ENCODE measurements at regions not wholly inside any gene's neighbourhood (a gene's known extent, or its start where the extent isn't known, plus 50 kb on each side); places are given as distances from the start of the nearest gene placed in this dataset.
"Not testable (repeated sequence)": the region's sequence is repeated elsewhere in the genome, so short reads cannot be mapped to it uniquely, and the experiment has no call there.

DNA sequence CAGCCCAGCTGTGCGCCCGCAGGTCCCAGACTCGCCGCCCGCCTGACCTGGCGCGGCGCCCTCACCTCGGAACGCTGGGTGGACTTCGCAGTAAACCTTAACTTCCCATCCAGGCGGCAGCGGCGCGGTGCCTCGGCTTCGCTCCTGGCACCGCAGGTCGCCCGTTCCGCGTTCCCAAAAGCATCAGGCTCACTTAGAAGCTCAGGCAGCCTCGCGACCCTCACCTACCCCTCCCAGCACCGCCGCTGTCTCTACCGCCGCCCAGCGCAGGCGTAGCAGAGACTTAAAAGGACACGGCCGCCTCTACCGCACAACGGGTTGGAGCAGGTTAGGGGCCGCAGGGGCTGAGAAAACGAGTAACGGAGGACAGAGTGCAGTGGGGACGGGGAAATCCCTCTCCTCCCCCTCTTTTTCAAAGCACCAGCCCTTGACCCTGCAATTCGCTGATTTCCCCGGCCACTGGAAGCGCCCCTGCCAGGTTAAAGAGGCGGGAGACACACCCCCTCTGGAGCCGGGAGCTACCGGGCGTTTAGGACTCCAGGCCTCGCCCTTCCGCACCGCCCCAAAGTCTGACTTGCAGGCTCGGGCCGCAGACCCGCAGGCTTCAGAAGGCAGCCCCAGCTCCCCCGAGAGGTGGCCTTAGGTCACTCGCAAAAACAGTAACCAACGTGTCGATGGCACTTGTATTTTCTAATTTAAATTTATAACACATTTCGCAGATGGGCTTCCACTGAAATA, 328.5 kb downstream of the FAM72C start:
- no peak for FAIRE-seq
- no peak for DNase-seq (ENCODE audit: low spot score)

DNA sequence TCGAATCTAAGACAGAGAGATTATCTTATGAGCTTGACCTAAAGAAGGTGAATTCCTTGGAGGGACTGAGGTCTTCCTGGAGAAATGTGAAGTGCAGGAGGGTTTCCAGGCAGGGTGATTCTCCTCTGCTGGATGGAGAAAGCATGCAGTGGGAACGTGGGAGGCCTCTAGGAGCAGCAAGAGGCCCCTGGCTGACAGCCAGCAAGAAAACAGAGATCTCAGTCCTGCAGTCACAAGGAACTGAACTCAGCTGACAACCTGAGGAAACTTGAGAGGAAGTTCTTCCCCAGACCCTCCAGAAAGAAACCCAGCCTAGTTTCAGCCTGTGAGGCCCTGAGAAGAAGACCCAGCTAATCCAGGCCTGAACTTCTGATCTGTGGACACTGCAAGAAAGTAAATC, 345.9 kb downstream of the FAM72C start:
- no peak for FAIRE-seq

GRCh38 chr1:143619851-143620250, 351.9 kb downstream of the FAM72C start:
- no peak for DNase-seq (ENCODE audit: low spot score)
- no peak for FAIRE-seq

More for the DNA sequence above, 345.9 kb downstream of the FAM72C start:
- no peak for DNase-seq (ENCODE audit: low spot score)

- no peak for DNase-seq (ENCODE audit: low spot score)
- no peak for FAIRE-seq
Measured at GRCh38 chr1:143611159-143611558, 360.6 kb downstream of the FAM72C start.

DNA sequence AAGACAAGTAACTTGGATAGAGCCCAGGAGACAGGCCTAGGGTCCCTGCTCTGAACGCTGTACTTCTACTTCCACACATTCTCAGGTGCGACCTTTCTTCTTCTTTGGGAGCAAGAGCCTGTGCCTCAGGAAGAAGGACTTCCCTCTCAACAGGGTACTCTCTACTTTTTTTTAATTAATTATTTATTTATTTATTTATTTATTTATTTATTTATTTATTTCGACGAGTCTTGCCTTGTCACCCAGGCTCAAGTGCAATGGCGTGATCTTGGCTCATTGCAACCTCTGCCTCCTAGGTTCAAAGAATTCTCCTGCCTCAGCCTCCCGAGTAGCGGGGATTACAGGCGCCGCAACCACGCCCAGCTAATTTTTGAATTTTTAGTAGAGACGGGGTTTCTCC, 361.6 kb downstream of the FAM72C start:
- FAIRE-seq, result no peak
- DNase-seq (ENCODE audit: low spot score), result no peak

DNA sequence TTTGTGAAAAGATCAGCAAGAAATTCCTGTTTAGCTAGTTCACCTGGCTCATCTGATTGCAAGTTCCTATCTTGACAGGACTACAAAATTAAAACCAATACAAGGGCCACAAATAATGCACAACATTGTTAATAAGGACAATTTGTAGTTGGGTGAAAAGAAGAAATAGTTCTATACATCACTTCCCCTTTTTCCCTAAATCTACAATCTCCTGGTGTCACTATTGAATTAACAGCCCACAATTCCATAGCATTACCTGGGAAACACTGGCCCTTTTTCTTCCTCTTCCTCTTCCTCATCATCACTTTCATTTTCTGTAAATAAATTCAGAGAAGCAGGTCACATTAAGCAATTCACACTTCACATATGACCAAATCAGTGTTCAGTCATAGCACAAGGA, 366.9 kb downstream of the FAM72C start:
- FAIRE-seq (no peak), DNase-seq (ENCODE audit: low spot score) (no peak)

GRCh38 chr1:143584508-143584907, 387.3 kb downstream of the FAM72C start:
- DNase-seq (ENCODE audit: low spot score) (no peak), FAIRE-seq (no peak)

GRCh38 chr1:143574891-143575520, 396.8 kb downstream of the FAM72C start:
- no peak for DNase-seq (ENCODE audit: low spot score)
- FAIRE-seq, result no peak

DNA sequence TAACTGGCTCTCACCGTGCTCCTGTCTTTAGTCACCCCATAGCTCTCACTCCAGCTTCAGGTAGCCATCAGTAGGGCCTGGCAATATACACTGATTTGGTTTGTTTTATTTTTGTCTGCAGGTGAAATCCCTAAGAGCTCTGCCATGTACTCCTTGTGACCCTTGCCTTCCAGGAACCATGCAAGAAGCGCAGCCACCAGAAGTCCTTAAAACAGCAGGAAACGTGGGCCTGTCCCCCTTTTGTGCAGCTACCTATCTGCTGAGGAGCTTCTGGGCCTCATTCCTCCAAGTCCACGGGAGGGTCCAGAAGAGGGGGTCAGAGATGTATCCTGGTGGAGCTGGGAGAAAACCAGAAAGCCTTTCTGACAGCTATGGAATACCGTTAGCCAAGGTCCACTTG, 399.1 kb downstream of the FAM72C start:
- DNase-seq (ENCODE audit: low spot score); FAIRE-seq: not testable (repeated sequence)

DNA sequence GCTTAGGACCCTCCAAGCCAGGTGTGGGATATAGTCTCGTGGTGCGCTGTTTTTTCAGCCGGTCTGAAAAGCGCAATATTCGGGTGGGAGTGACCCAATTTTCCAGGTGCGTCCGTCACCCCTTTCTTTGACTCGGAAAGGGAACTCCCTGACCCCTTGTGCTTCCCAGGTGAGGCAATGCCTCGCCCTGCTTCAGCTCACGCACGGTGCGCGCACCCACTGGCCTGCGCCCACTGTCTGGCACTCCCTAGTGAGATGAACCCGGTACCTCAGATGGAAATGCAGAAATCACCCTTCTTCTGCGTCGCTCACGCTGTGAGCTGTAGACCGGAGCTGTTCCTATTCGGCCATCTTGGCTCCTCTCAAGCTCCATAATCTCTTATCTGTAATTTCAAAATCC, 408.0 kb downstream of the FAM72C start:
- DNase-seq (ENCODE audit: low spot score); FAIRE-seq: not testable (repeated sequence)

DNA sequence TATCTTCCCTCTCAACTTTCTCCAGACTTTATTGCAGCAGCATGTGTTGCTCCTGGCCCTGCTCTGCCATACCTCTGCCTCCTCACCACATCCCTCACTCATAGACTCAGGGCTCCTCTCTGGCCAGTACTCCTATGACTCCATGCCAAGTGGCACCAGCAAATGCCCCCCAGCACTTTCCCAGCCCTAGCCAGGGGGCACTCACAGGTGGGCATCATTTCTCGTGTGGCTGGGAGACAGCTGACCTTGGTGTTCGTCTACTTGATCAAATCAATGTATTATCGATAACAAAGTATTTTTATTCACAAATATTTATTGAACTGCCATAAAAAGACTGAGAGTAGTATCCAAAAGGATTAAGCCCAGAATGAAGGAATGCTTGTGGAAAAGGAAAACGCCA, 418.2 kb downstream of the FAM72C start:
- DNase-seq (ENCODE audit: low spot score), result no peak
- no peak for FAIRE-seq

DNA sequence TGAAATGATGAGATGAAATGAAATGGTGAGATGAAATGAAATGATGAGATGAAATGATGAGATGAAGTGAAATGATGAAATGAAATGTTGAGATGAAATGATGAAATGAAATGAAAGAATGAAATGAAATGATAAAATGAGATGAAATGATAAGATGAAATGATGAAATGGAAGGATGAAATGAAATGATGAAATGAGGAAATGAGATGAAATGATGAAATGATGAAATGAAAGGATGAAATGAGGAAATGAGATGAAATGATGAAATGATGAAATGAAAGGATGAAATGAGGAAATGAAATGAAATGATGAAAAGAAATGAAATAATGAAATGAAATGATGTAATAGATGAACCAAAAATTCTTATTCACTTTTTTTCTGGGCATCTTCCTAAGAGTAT, 467.1 kb downstream of the FAM72C start:
- FAIRE-seq; DNase-seq (ENCODE audit: low spot score): not testable (repeated sequence)

DNA sequence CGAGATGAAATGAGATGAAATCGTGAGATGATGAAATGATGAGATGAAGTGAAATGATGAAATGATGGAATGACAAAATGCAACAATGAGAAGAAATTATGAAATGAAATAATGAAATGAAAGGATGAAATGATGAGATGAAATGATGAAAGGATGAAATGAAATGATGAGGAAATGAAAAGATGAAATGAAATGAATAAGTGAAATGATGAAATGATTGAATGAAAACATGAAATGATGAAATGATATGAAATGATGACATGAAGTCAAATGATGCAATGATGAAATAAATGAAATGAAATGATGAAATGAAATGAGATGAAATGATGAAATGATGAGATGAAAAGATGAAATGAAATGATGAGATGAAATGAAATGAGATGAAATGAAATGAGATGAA, 467.7 kb downstream of the FAM72C start:
- FAIRE-seq; DNase-seq (ENCODE audit: low spot score): not testable (repeated sequence)

DNA sequence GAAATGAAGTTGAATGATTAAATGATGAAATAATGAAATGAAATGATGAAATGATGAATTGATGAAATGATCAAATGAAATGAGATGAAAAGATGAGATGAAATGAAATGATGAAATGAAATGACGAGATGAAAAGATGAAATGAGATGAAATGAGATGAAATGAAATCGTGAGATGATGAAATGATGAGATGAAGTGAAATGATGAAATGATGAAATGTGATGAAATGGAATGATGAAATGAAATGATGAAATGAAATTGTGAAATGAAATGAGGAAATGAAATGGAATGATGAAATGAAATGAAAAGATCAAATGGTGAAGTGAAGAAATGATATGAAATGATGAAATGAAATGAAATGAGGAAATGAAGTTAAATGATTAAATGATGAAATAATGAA, 468.7 kb downstream of the FAM72C start:
- not testable (repeated sequence) for FAIRE-seq

DNA sequence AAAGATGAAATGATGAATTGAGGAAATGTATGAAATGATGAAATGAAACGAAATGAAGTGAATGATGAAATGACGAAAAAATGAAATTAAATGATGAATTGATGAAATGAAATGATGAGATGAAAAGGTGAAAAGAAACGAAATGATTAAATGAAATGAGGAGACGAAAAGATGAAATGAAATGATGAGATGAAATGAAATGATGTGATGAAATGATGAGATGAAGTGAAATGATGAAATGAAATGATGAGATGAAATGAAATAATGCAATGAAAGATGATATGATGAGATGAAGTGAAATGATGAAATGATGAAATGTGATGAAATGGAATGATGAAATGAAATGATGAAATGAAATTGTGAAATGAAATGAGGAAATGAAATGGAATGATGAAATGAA, 469.7 kb downstream of the FAM72C start:
- not testable (repeated sequence) for DNase-seq (ENCODE audit: low spot score); FAIRE-seq

More for the DNA sequence above, 468.7 kb downstream of the FAM72C start:
- not testable (repeated sequence) for DNase-seq (ENCODE audit: low spot score)

DNA sequence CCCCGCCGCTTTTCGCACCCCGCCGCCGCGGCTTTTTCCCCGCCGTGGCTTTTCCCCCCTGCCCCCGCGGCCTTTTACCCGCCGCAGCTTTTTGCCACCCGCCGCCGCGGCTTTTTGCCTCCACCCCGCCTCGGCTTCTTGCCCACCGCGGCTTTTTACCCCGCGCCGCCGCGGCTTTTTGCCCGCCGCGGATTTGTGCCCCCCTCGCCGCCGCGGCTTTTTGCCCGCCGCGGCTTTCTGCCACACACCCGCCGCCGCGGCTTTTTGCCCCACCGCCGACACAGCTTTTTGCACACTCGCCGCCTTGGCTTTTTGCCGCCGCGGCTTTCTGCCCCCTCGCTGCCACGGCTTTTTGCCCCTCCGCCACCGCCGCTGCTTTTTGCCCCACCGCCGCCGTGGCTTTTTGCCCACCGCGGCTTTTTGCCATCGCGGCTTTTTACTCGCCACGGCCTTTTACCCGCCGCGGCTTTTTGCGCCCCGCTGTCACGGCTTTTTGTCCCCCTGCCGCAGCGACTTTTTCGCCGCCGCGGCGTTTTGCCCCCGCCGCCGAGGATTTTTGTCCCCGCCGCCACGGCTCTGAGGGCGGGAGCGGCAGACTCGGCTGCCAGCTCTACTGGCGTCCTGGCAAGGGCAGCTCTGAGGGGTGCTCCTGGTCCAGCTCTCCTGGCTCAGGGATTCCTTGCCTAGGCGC, 473.6 kb downstream of the FAM72C start:
- not testable (repeated sequence) for FAIRE-seq; DNase-seq (ENCODE audit: low spot score)

DNA sequence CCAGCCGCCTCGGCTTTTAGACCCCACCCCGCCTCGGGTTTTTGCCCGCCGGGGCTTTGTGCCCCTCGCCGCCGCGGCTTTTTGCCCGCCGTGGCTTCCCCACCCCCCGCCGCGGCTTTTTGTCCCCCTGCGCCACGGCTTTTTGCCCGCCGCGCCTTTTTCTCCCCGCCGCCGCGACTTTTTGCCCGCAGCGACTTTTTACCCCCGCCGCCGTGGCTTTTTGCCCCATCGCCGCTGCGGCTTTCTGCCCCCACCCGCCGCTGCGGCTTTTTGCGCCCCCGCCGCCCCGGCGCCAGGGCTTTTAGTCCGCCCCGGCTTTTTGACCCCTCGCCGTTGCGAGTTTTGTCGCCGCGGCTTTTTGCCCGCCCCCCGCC, 474.4 kb downstream of the FAM72C start:
- FAIRE-seq (no peak), DNase-seq (ENCODE audit: low spot score) (no peak)

GRCh38 chr1:143496526-143497373, 475.0 kb downstream of the FAM72C start:
- not testable (repeated sequence) for FAIRE-seq; DNase-seq (ENCODE audit: low spot score)

All from RCC 7860 (cell line).